Hepatocyte (in vitro differentiated cells): ENCODE measurements at regions not wholly inside any gene's neighbourhood (a gene's known extent, or its start where the extent isn't known, plus 50 kb on each side); places are given as distances from the start of the nearest gene placed in this dataset.

ENCODE experiments used
- CTCF ChIP-seq: fragments of 200-600 bp; sonication (generic); IDR thresholded peaks from 2 replicates; pipeline ENCODE4 v1.5.1; 2016; ENCODE audit warnings: antibody characterized with exemption, mild to moderate bottlenecking; ENCODE audit not compliant: poor library complexity
- EZH2 ChIP-seq: fragments of 200-600 bp; sonication (generic); IDR thresholded peaks from 2 replicates; pipeline ENCODE4 v1.6.1; 2016; ENCODE audit warnings: antibody characterized with exemption, mild to moderate bottlenecking, borderline replicate concordance

- TF ChIP-seq CTCF (no peak), EZH2 (no peak)
These were observed 850.4 kb downstream of the GALR1 start for GRCh38 chr18:78099979-78100588.
